ENCODE measurements at regions not wholly inside any gene's neighbourhood (a gene's known extent, or its start where the extent isn't known, plus 50 kb on each side); places are given as distances from the start of the nearest gene placed in this dataset.

- TF ChIP-seq POLR2AphosphoS5 (IDR thresholded peaks at IDR 0.05) (no peak), POLR2A (IDR thresholded peaks at IDR 0.05) (no peak), CTCF (IDR thresholded peaks at IDR 0.05 in 8 of 11, conservative IDR thresholded peaks at IDR 0.05 in 3 of 11) (no peak)
These were observed 458.2 kb downstream of the FRK start for GRCh38 chr6:115602466-115602865.
